Progenitor cell of endocrine pancreas (in vitro differentiated cells): ENCODE measurements at regions not wholly inside any gene's neighbourhood (a gene's known extent, or its start where the extent isn't known, plus 50 kb on each side); places are given as distances from the start of the nearest gene placed in this dataset.

ENCODE experiments used
- DNase-seq: peaks from one replicate; pipeline ENCODE4 v3.0.0; 2021; ENCODE audit warnings: low spot score; ENCODE audit not compliant: unreplicated experiment
- H3K27ac Mint-ChIP-seq: 2 replicates; pipeline ENCODE4 v1.8.0; 2021; ENCODE audit warnings: mild to moderate bottlenecking, moderate library complexity, mixed read lengths
- H3K27me3 Mint-ChIP-seq: 2 replicates; pipeline ENCODE4 v1.8.0; 2021; ENCODE audit warnings: mixed read lengths
- H3K36me3 Mint-ChIP-seq: 2 replicates; pipeline ENCODE4 v1.8.0; 2022; ENCODE audit warnings: mixed read lengths; ENCODE audit not compliant: insufficient read depth
- H3K4me1 Mint-ChIP-seq: 2 replicates; pipeline ENCODE4 v1.8.0; 2021; ENCODE audit warnings: low read depth, mixed read lengths
- H3K4me3 Mint-ChIP-seq: 2 replicates; pipeline ENCODE4 v1.8.0; 2021; ENCODE audit warnings: low read depth, mild to moderate bottlenecking, moderate library complexity, mixed read lengths
- H3K9me3 Mint-ChIP-seq: 2 replicates; pipeline ENCODE4 v1.8.0; 2021; ENCODE audit warnings: low read depth, mixed read lengths
- CTCF ChIP-seq: fragments of 200-600 bp; sonication (generic); IDR thresholded peaks from one replicate; pipeline ENCODE4 v1.5.0; 2021; ENCODE audit warnings: antibody characterized with exemption, mild to moderate bottlenecking; ENCODE audit not compliant: unreplicated experiment

- Mint-ChIP-seq H3K36me3 (no peaks in the 10 kb centered on the region), H3K27ac (no peak overlapping the region), H3K9me3 (peaks cover 8% of the 10 kb centered on the region), H3K27me3 (no peaks in the 10 kb centered on the region), H3K4me3 (no peak overlapping the region), H3K4me1 (no peaks in the 10 kb centered on the region)
- no peak for DNase-seq
- no peak for TF ChIP-seq CTCF
Observed at GRCh38 chr4:18342847-18343246, 321.3 kb upstream of the LCORL start.

- Mint-ChIP-seq H3K27me3 (peaks cover 17% of the 10 kb centered on the region), H3K27ac (no peak overlapping the region), H3K4me1 (peaks cover 3% of the 10 kb centered on the region), H3K9me3 (no peaks in the 10 kb centered on the region), H3K4me3 (no peak overlapping the region), H3K36me3 (no peaks in the 10 kb centered on the region)
- DNase-seq: no peak
- TF ChIP-seq CTCF: no peak
Observed at GRCh38 chr4:18321956-18322530, 300.5 kb upstream of the LCORL start.

- H3K27me3 Mint-ChIP-seq: peaks cover 17% of the 10 kb centered on the region
- H3K9me3 Mint-ChIP-seq: no peaks in the 10 kb centered on the region
- DNase-seq: no peak
- TF ChIP-seq CTCF: no peak
- no peaks in the 10 kb centered on the region for H3K36me3 Mint-ChIP-seq
- no peak overlapping the region for H3K27ac Mint-ChIP-seq
- H3K4me1 Mint-ChIP-seq: peaks cover 3% of the 10 kb centered on the region
- H3K4me3 Mint-ChIP-seq: no peak overlapping the region
Observed at GRCh38 chr4:18319431-18319830, 297.9 kb upstream of the LCORL start.

- DNase-seq: no peak
- H3K27me3 Mint-ChIP-seq: peaks cover 14% of the 10 kb centered on the region
- H3K27ac Mint-ChIP-seq: peak overlapping the region; percentile 9
- no peaks in the 10 kb centered on the region for H3K9me3 Mint-ChIP-seq
- no peak overlapping the region for H3K4me3 Mint-ChIP-seq
- no peak for TF ChIP-seq CTCF
- peaks cover 3% of the 10 kb centered on the region for H3K4me1 Mint-ChIP-seq
- no peaks in the 10 kb centered on the region for H3K36me3 Mint-ChIP-seq
Observed at GRCh38 chr4:18318682-18319388, 297.3 kb upstream of the LCORL start.

- Mint-ChIP-seq H3K36me3 (no peaks in the 10 kb centered on the region), H3K27ac (no peak overlapping the region), H3K27me3 (peaks cover 3% of the 10 kb centered on the region), H3K4me1 (no peaks in the 10 kb centered on the region), H3K4me3 (no peak overlapping the region), H3K9me3 (peaks cover 7% of the 10 kb centered on the region)
- TF ChIP-seq CTCF: no peak
- no peak for DNase-seq
Observed at GRCh38 chr4:18314731-18315130, 293.2 kb upstream of the LCORL start.
